Right lung (tissue), 2 donors: ENCODE measurements at regions not wholly inside any gene's neighbourhood (a gene's known extent, or its start where the extent isn't known, plus 50 kb on each side); places are given as distances from the start of the nearest gene placed in this dataset.

Experiments used
- DNase-seq, 2 donors: peaks; one replicate each; pipeline ENCODE4 v3.0.0-alpha.2; 2013

- no peak for DNase-seq
Measured at GRCh38 chr12:89954259-89954658, 245.6 kb upstream of the ATP2B1 start.

- DNase-seq = no peak
Measured at GRCh38 chr12:89951694-89952060, 243.0 kb upstream of the ATP2B1 start.

- DNase-seq = no peak
Measured at GRCh38 chr12:89951050-89951693, 242.5 kb upstream of the ATP2B1 start.

GRCh38 chr12:89950421-89950820, 241.8 kb upstream of the ATP2B1 start:
- DNase-seq = no peak

GRCh38 chr12:89949457-89950195, 241.0 kb upstream of the ATP2B1 start:
- DNase-seq = no peak

GRCh38 chr12:89948271-89949175, 239.9 kb upstream of the ATP2B1 start:
- no peak for DNase-seq

- DNase-seq = no peak
Measured at GRCh38 chr12:89947437-89948270, 239.0 kb upstream of the ATP2B1 start.

GRCh38 chr12:89946518-89947135, 238.0 kb upstream of the ATP2B1 start:
- no peak for DNase-seq

GRCh38 chr12:89945123-89945522, 236.5 kb upstream of the ATP2B1 start:
- DNase-seq = no peak

- DNase-seq = no peak
Measured at GRCh38 chr12:89943463-89943862, 234.8 kb upstream of the ATP2B1 start.

GRCh38 chr12:89941436-89941835, 232.8 kb upstream of the ATP2B1 start:
- peak in 1 of 2 donors; percentile 21 for DNase-seq

- no peak for DNase-seq
Measured at GRCh38 chr12:89939522-89940215, 231.0 kb upstream of the ATP2B1 start.

- no peak for DNase-seq
Measured at GRCh38 chr12:89936631-89937030, 228.0 kb upstream of the ATP2B1 start.

GRCh38 chr12:89935850-89936249, 227.2 kb upstream of the ATP2B1 start:
- DNase-seq = no peak

- no peak for DNase-seq
Measured at GRCh38 chr12:89933911-89934310, 225.3 kb upstream of the ATP2B1 start.

GRCh38 chr12:89932954-89933353, 224.3 kb upstream of the ATP2B1 start:
- DNase-seq = no peak

GRCh38 chr12:89928467-89928866, 219.8 kb upstream of the ATP2B1 start:
- no peak for DNase-seq

- no peak for DNase-seq
Measured at GRCh38 chr12:89927226-89927698, 218.6 kb upstream of the ATP2B1 start.

- no peak for DNase-seq
Measured at GRCh38 chr12:89924191-89924590, 215.6 kb upstream of the ATP2B1 start.

- no peak for DNase-seq
Measured at GRCh38 chr12:89923091-89923490, 214.5 kb upstream of the ATP2B1 start.
